SHP77 (cell line): ENCODE measurements at regions not wholly inside any gene's neighbourhood (a gene's known extent, or its start where the extent isn't known, plus 50 kb on each side); places are given as distances from the start of the nearest gene placed in this dataset.

Experiments
- DNase-seq, 2 experiments: peaks; one replicate each; lab custom pipeline; 2025; lab: John Stamatoyannopoulos, UW

GRCh38 chr20:20933142-20933958 lies 172.8 kb downstream of the LINC00237 start:
- no peak for DNase-seq

GRCh38 chr20:20932156-20932555 lies 174.0 kb downstream of the LINC00237 start:
- no peak for DNase-seq

DNA sequence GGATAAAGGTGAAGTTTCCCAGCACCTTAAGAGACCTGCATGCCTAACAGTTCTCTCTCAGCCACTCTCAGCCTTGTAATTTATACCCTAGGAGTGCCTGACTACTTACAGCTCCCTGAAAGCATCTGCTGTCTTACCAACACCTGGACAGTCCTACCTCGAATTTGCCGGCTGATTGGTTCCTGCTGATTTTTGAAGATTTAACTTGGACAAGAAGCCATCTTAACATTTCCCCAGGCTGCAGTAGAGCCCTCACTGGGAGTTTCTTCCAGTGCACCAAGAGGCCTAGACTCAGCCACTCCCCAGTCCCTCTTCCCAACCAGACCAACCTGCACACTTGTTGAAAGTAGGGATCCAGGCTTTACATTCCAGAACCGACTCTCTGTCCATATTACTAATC lies 174.5 kb downstream of the LINC00237 start:
- no peak for DNase-seq

- no peak for DNase-seq
Measured at GRCh38 chr20:20931024-20931423, 175.1 kb downstream of the LINC00237 start.

GRCh38 chr20:20930500-20930899 lies 175.7 kb downstream of the LINC00237 start:
- DNase-seq, result no peak

GRCh38 chr20:20929341-20929740 lies 176.8 kb downstream of the LINC00237 start:
- no peak for DNase-seq

- DNase-seq, result no peak
Measured at GRCh38 chr20:20926222-20926905, 179.8 kb downstream of the LINC00237 start.

DNA sequence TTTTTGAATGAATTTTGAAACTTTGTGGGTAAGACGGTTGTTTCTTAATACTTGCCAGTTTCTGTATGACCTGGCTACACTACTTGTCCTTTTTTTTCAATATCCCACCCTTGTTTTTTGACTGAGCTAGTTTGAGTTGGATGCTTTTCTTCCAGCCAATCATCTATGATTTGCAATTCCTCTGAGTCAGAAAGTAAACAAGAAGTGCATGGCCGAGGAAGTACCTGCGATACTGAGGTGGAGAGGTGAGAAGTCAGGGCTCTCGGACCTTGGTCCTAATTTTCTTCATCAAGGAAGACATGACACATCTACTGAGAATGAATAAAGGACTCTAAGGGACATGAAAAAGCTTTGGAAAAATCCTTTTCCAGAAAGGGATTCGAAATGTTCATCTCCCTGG lies 185.7 kb downstream of the LINC00237 start:
- DNase-seq, result no peak

DNA sequence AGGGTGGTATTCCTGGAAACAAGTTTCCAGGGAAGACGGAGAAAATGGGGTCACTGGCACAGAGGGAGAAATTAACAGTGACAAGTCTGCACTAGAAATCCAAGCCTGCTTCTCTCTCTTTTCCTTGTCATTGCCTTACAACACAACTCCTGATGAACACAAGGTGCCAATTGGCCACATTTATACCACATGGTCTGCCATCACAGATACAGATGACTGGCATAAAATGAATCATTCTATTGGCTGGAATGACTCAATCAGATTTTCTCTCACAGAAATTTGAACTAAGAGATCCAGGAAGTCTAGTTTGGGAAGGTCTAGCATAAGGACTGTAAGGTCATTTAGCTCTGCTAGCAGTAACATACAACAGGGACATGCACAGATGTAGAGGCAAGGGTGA lies 190.3 kb downstream of the LINC00237 start:
- DNase-seq, result no peak

- DNase-seq, result no peak
Measured at GRCh38 chr20:20904501-20904831, 192.0 kb upstream of the RALGAPA2 start.

- DNase-seq, result no peak
Measured at GRCh38 chr20:20903773-20904500, 191.5 kb upstream of the RALGAPA2 start.

- DNase-seq, result no peak
Measured at GRCh38 chr20:20897922-20898321, 185.5 kb upstream of the RALGAPA2 start.

- no peak for DNase-seq
Measured at GRCh38 chr20:20897145-20897544, 184.7 kb upstream of the RALGAPA2 start.

DNA sequence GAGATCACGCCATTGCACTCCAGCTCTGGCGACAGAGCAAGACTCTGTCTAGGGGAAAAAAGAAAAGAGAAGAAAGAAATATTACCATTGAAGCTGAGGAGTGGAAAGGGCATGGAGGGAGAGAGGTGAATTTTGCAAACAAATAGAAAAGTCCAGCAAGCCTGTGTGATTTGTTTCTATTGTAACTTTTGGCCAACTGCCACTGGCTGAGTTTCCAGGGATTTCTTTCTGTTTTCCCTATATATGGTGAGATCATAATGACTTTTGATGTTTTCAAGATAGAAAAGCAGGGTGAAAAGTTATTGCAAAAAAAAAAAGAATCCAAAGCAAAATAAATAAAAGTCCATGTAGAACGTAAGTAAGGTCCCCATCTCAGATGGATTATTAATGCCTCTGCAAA lies 184.2 kb upstream of the RALGAPA2 start:
- DNase-seq, result no peak

- no peak for DNase-seq
Measured at GRCh38 chr20:20895537-20895936, 183.1 kb upstream of the RALGAPA2 start.

- no peak for DNase-seq
Measured at GRCh38 chr20:20894753-20895152, 182.3 kb upstream of the RALGAPA2 start.

- no peak for DNase-seq
Measured at GRCh38 chr20:20894280-20894679, 181.8 kb upstream of the RALGAPA2 start.

DNA sequence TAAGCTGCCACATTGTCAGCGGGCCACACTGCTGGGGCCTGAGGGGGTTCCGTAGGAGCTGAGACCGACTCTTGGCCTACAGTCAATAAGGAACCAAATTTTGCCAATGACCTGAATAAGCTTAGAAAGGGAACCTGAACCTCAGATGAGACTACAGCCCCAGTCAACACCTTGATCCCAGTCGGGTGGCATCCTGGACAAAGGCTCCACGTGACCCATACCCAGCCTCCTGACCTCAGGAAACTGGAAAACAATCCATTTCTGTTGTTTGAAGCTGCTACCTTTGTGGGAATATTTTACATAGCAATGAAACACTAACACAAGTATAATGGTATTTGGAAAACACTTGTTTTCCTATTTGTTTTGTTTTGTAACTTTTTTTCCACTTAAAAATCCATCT lies 179.9 kb upstream of the RALGAPA2 start:
- DNase-seq, result no peak

DNA sequence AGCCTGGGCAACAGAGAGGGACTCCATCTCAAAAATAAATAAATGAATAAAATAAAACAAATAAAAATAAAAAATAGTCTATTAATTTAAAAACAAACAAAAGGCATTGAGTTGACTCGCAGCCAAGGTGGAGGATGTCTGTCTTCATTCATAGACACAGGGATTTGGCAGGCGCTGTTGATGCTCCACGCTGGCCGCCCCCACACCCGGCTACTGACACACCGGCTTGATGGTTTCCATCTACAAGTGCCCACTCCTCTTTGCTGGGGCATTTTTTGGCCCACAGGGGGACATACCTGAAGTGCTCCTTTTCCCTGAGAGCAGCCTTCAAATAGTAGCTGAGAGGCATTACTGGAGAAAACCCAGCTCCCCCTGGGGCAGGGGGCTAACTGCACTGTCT lies 178.3 kb upstream of the RALGAPA2 start:
- DNase-seq, result no peak

DNA sequence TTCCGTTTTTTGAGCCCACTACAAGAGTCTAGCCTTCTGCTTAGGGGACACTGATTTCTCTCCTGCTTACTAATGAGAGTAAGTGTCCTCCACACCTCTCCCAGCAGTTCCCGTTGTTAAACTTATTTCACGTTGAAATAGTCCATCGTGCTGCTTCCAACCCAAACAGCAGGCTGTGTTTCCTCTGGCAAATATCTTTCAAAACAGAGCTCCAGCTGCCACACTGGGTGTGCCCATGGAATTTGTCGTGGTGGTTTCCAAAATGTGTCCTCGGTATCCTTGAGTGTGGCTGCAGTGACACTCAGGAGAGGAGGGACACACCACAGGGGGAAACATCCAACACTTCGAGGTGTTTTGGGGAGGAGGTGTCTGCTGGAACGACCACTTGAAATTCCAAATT lies 176.5 kb upstream of the RALGAPA2 start:
- no peak for DNase-seq

DNA sequence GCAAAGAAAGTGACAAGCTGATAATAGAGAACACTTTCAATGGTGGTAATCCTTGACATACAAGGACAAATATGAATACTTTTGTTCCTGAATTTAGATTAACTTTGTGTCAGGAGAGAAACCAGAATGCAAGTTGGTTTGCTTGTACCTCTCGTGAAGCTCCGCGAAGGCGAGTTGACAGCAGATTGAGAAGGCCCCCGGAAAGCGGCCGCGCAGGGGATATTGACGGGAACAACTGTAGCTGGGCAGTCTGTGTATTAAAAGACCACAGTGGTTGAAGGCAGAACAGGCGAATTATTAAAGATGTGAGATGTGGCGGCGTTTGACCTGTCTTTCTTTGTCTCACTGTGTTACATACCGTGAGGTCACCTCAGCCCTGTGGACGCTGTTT lies 175.8 kb upstream of the RALGAPA2 start:
- no peak for DNase-seq

GRCh38 chr20:20887593-20888265 lies 175.3 kb upstream of the RALGAPA2 start:
- DNase-seq, result no peak

DNA sequence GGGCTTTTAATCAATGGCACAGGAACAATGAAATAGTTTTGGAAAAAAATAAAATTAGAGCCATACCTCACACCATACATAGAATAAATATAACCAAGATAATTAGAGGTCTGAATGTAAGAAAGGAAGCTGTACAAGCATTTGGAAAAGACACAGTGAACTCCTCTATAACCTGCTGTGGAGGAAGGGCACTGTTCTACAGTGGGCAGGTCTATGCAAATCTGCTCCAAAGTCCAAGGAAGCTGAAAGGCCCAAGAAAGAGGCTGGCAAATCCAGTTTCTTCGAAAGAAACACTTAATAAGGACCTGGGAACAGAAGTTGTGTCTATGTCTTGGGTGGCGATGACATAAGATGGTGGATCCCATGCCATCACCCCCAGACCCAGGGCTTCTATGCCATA lies 169.4 kb upstream of the RALGAPA2 start:
- DNase-seq, result no peak
